HepG2 (cell line): ENCODE measurements at regions not wholly inside any gene's neighbourhood (a gene's known extent, or its start where the extent isn't known, plus 50 kb on each side); places are given as distances from the start of the nearest gene placed in this dataset.

Experiments used
- ATAC-seq: fragments of 200-7000 bp; cut with Tn5 transposase; 3 replicates; pipeline ENCODE4 v1.9.1; 2020; ENCODE audit warnings: mild to moderate bottlenecking, moderate library complexity
- BruUV-seq: library from RNA; stranded (reverse); fragments of 400-500 nt; replicated peaks from 2 replicates; lab custom pipeline; 2021; lab: Mats Ljungman, UMichigan
- CTCF ChIA-PET: fragments of 300-600 bp; formaldehyde crosslinking; extraction: SDS; loops from one replicate; lab custom pipeline; 2021; ENCODE audit warnings: low total read pairs, inconsistent platforms, low intra/inter-chr PET ratio; lab: Yijun Ruan, JAX
- POLR2A ChIA-PET: fragments of 350-600 bp; sonication (Branson Sonifier 250); formaldehyde crosslinking; loops from one replicate; lab custom pipeline; 2020; ENCODE audit warnings: antibody characterized with exemption, inconsistent platforms; lab: Yijun Ruan, JAX
- DNase-seq: peaks from one replicate; pipeline ENCODE4 v3.0.0-alpha.2; 2015; ENCODE audit warnings: low spot score
- FAIRE-seq: peaks from 3 replicates; lab custom pipeline; 2011; peaks lifted over from hg19 to GRCh38; lab: Jason Lieb, UNC
- H2AFZ ChIP-seq: one replicate; pipeline ENCODE4 v1.6.1; 2011; ENCODE audit warnings: low read length, inconsistent platforms
- H3K27ac ChIP-seq: fragments of 300-600 bp; 3 replicates; pipeline ENCODE4 v1.8.0; 2011; ENCODE audit warnings: mixed run types, mild to moderate bottlenecking, mixed read lengths, low read length, inconsistent platforms; ENCODE audit not compliant: insufficient read depth; ENCODE audit errors: extremely low read length
- H3K27me3 ChIP-seq, 2 experiments: fragments of 200-600 bp in 1 of 2; 2 replicates in 1 of 2; 3 replicates in 1 of 2; pipeline versions ENCODE4 v1.6.0 to v1.8.0; 2011; ENCODE audit warnings: low read length in 2 of 2, mild to moderate bottlenecking in 2 of 2, moderate library complexity in 2 of 2, inconsistent platforms in 1 of 2; ENCODE audit not compliant: insufficient read depth in 2 of 2, control insufficient read depth in 1 of 2
- H3K36me3 ChIP-seq, 2 experiments: fragments of 200-600 bp in 1 of 2; replicated peaks in 1 of 2; 2 replicates in 1 of 2; 3 replicates in 1 of 2; pipeline versions ENCODE4 v1.5.1 to v1.8.0; 2011; ENCODE audit warnings: low read length in 2 of 2, inconsistent platforms in 1 of 2; ENCODE audit not compliant: insufficient read depth in 2 of 2, control insufficient read depth in 1 of 2
- H3K4me1 ChIP-seq: 2 replicates; pipeline ENCODE4 v1.5.1; 2012; ENCODE audit warnings: low read length, inconsistent platforms; ENCODE audit not compliant: insufficient read depth
- H3K4me2 ChIP-seq: 2 replicates; pipeline ENCODE4 v1.6.0; 2011; ENCODE audit warnings: low read depth, low read length, inconsistent platforms
- H3K4me3 ChIP-seq, 3 experiments: fragments of 200-600 bp in 1 of 3; sonication (generic), shearing (Covaris generic) in 1 of 3; replicated peaks in 1 of 3; 2 replicates each; pipeline ENCODE4 v1.5.1; 2011 to 2016; ENCODE audit warnings: low read length in 3 of 3, inconsistent platforms in 2 of 3, low read depth in 2 of 3, mild to moderate bottlenecking in 2 of 3, control low read depth in 1 of 3, mixed read lengths in 1 of 3; ENCODE audit not compliant: insufficient read depth in 1 of 3
- H3K79me2 ChIP-seq: one replicate; pipeline ENCODE4 v1.6.1; 2011; ENCODE audit warnings: low read length, inconsistent platforms; ENCODE audit not compliant: insufficient read depth
- H3K9ac ChIP-seq: 2 replicates; pipeline ENCODE4 v1.6.0; 2011; ENCODE audit warnings: mild to moderate bottlenecking, low read depth, low read length, inconsistent platforms; ENCODE audit not compliant: insufficient read depth
- H3K9me3 ChIP-seq: 2 replicates; pipeline ENCODE4 v1.5.1; 2012; ENCODE audit warnings: mild to moderate bottlenecking, low read length
- H4K20me1 ChIP-seq: 2 replicates; pipeline ENCODE4 v1.6.0; 2011; ENCODE audit warnings: inconsistent platforms, mild to moderate bottlenecking, low read length, moderate library complexity; ENCODE audit not compliant: insufficient read depth
- ARHGAP35 ChIP-seq: sonication (generic); formaldehyde crosslinking; IDR thresholded peaks from 2 replicates; pipeline ENCODE4 v1.9.0; 2022; ENCODE audit warnings: mild to moderate bottlenecking, inconsistent platforms, moderate library complexity, missing genetic modification reagents, borderline replicate concordance
- BHLHE40 ChIP-seq: IDR thresholded peaks from 2 replicates; pipeline ENCODE4 v1.6.1; 2011; ENCODE audit warnings: low read length, improper control_type of control experiment
- EED ChIP-seq: sonication (generic); formaldehyde crosslinking; IDR thresholded peaks from 2 replicates; pipeline ENCODE4 v1.5.0; 2020; ENCODE audit warnings: mild to moderate bottlenecking, missing genetic modification reagents
- HOXA3 ChIP-seq: sonication (generic); formaldehyde crosslinking; IDR thresholded peaks from 2 replicates; pipeline ENCODE4 v1.5.0; 2020; ENCODE audit warnings: missing genetic modification reagents
- WIZ ChIP-seq: sonication (generic); formaldehyde crosslinking; IDR thresholded peaks from 2 replicates; pipeline ENCODE4 v1.5.1; 2020; ENCODE audit warnings: mild to moderate bottlenecking, missing genetic modification reagents
- ZFP41 ChIP-seq: sonication (generic); formaldehyde crosslinking; IDR thresholded peaks from 2 replicates; pipeline ENCODE4 v1.4.0; 2020; ENCODE audit warnings: mild to moderate bottlenecking, missing genetic modification reagents, borderline replicate concordance
- ZKSCAN8 ChIP-seq: IDR thresholded peaks from 2 replicates; pipeline ENCODE4 v1.6.1; 2016; ENCODE audit warnings: borderline replicate concordance, missing genetic modification reagents, missing compliant biosample characterization
- WGBS: methylation state at CpG from one replicate; pipeline ENCODE4 v1.1.6; 2017; ENCODE audit warnings: low lambda C conversion rate; 5-methylcytosine and 5-hydroxymethylcytosine counted together
- in situ Hi-C: cut with HindIII; loops from 2 replicates; pipeline ENCODE4 v1.10.0; 2017; ENCODE audit warnings: low pct_unique_long_range_greater_than_20kb; ENCODE audit not compliant: extremely low pct_ligation_motif_present
- intact Hi-C: fragments of 100-400 bp; cut with micrococcal nuclease; formaldehyde crosslinking; loops from one replicate; pipeline ENCODE4 v1.10.0; 2022; ENCODE audit not compliant: unreplicated experiment
- TF ChIP-seq, protein P1 (sequence below): sonication (generic); formaldehyde crosslinking; IDR thresholded peaks from 2 replicates; pipeline ENCODE4 v1.5.0; 2020; ENCODE audit warnings: mild to moderate bottlenecking, missing genetic modification reagents
- TF ChIP-seq, protein P2 (sequence below): sonication (generic); formaldehyde crosslinking; IDR thresholded peaks from 2 replicates; pipeline ENCODE4 v1.8.0; 2022; ENCODE audit warnings: mild to moderate bottlenecking, missing genetic modification reagents

DNA sequence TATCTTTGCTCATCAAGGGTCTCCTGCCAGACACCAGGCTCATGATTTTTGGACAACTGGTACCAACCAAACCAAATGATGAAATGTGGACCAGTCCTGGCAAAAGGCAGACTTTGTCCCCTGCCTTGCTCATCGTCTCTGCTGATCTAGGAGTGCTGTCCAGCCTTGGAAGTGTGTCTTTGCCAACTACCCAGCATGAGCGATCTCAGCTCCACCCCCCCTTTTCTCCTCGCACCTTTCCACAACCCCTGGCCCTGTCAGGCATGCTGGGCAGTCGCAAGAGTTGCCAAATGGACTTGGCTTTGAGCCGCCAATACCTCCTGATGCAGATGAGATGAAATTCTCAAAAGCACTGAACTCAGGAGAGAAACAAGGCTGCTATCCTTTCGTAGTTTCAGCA is 174.3 kb downstream of the KCNA5 start:
- Histone ChIP-seq H4K20me1 (no peaks in the 10 kb centered on the region), H3K9me3 (no peaks in the 10 kb centered on the region), H2AFZ (no peak overlapping the region), H3K36me3 (no peaks in the 10 kb centered on the region), H3K4me2 (no peak overlapping the region), H3K9ac (no peak overlapping the region), H3K4me3 (no peak overlapping the region), H3K27ac (no peak overlapping the region), H3K79me2 (no peaks in the 10 kb centered on the region), H3K4me1 (no peaks in the 10 kb centered on the region), H3K27me3 (no peaks in the 10 kb centered on the region; a peak in 1 of 5 replicates)
- TF ChIP-seq ZFP41 (CRISPR knock-in tag): no peak
- no peak for TF ChIP-seq ARHGAP35 (CRISPR knock-in tag)
- WGBS: 0% methylated on average over 4 of the region's 6 CpGs
- ATAC-seq (no peak), DNase-seq (no peak), FAIRE-seq (no peak)
- intact Hi-C loops (no loop called here), in situ Hi-C loops (no loop called here)
- POLR2A ChIA-PET: no interaction called here
- BruUV-seq: no TSS peak
- CTCF ChIA-PET: no interaction called here

DNA sequence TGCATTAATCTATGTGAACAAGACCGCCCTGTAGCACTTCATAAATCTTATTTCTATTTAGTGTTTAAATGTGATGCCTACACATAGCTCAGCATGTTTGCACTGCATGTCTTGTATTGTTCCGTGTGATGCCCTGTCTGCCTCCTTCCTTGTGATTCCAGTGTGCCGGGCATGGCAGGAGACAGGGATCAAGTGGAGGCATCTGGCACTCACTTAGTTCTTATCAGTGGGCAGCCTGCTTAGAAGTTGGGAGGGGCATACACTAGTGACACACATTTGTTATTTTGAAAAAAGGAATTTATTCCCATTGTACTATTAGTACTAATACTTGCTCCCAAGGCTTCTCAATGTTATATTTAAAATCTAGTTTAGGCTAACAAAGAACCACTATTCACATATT is 176.4 kb downstream of the KCNA5 start:
- no peaks in the 10 kb centered on the region for H3K4me1 ChIP-seq
- 6% methylated on average over 3 of the region's 3 CpGs for WGBS
- no peaks in the 10 kb centered on the region for H3K79me2 ChIP-seq
- FAIRE-seq: no peak
- H3K27me3 ChIP-seq: no peaks in the 10 kb centered on the region; a peak in 1 of 5 replicates
- no peaks in the 10 kb centered on the region for H3K36me3 ChIP-seq
- ChIA-PET CTCF (no interaction called here), POLR2A (no interaction called here)
- no peaks in the 10 kb centered on the region for H4K20me1 ChIP-seq
- H2AFZ ChIP-seq: no peak overlapping the region
- TF ChIP-seq HOXA3 (no peak), BHLHE40 (no peak), EED (CRISPR knock-in tag) (no peak), ZKSCAN8 (CRISPR knock-in tag) (no peak), WIZ (CRISPR knock-in tag) (no peak)
- TF ChIP-seq, protein P1, sequence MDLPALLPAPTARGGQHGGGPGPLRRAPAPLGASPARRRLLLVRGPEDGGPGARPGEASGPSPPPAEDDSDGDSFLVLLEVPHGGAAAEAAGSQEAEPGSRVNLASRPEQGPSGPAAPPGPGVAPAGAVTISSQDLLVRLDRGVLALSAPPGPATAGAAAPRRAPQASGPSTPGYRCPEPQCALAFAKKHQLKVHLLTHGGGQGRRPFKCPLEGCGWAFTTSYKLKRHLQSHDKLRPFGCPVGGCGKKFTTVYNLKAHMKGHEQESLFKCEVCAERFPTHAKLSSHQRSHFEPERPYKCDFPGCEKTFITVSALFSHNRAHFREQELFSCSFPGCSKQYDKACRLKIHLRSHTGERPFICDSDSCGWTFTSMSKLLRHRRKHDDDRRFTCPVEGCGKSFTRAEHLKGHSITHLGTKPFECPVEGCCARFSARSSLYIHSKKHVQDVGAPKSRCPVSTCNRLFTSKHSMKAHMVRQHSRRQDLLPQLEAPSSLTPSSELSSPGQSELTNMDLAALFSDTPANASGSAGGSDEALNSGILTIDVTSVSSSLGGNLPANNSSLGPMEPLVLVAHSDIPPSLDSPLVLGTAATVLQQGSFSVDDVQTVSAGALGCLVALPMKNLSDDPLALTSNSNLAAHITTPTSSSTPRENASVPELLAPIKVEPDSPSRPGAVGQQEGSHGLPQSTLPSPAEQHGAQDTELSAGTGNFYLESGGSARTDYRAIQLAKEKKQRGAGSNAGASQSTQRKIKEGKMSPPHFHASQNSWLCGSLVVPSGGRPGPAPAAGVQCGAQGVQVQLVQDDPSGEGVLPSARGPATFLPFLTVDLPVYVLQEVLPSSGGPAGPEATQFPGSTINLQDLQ: no peak
- TF ChIP-seq, protein P2, sequence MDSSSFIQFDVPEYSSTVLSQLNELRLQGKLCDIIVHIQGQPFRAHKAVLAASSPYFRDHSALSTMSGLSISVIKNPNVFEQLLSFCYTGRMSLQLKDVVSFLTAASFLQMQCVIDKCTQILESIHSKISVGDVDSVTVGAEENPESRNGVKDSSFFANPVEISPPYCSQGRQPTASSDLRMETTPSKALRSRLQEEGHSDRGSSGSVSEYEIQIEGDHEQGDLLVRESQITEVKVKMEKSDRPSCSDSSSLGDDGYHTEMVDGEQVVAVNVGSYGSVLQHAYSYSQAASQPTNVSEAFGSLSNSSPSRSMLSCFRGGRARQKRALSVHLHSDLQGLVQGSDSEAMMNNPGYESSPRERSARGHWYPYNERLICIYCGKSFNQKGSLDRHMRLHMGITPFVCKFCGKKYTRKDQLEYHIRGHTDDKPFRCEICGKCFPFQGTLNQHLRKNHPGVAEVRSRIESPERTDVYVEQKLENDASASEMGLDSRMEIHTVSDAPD: no peak
- ATAC-seq: no peak
- H3K9ac ChIP-seq: no peak overlapping the region
- no TSS peak for BruUV-seq
- no peak for DNase-seq
- in situ Hi-C loops: no loop called here
- intact Hi-C loops: no loop called here
- H3K9me3 ChIP-seq: no peaks in the 10 kb centered on the region
- no peak overlapping the region for H3K4me2 ChIP-seq
- H3K27ac ChIP-seq: no peak overlapping the region
- H3K4me3 ChIP-seq: no peak overlapping the region
